GM21360 (cell line): ENCODE measurements at regions not wholly inside any gene's neighbourhood (a gene's known extent, or its start where the extent isn't known, plus 50 kb on each side); places are given as distances from the start of the nearest gene placed in this dataset.

ENCODE experiments used
- ATAC-seq: cut with Tn5 transposase; IDR thresholded peaks from one replicate; pipeline ENCODE4 v1.9.1; 2021; ENCODE audit warnings: mild to moderate bottlenecking, moderate library complexity; ENCODE audit not compliant: unreplicated experiment

GRCh38 chr18:42184685-42185477 lies 229.8 kb downstream of the PIK3C3 start:
- no peak for ATAC-seq

DNA sequence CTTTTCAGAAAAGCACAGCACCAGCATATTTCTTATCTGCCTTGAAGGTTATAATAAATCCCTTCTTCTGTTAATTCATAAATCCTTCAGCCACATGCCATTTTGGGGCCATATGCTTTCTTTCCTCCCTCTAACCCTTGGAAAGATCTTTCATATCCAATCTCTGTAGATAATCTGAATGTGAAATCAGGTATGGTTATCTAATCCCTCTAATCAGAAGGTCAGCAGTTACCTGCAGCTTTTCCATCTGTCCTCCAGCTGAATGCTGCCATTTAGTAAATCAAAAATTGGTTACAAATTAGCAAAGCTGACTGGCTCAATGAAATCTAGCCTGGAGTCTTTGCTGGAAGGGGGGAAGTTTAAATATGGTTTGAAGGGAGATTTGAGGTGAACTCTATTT lies 230.5 kb downstream of the PIK3C3 start:
- ATAC-seq, result no peak

DNA sequence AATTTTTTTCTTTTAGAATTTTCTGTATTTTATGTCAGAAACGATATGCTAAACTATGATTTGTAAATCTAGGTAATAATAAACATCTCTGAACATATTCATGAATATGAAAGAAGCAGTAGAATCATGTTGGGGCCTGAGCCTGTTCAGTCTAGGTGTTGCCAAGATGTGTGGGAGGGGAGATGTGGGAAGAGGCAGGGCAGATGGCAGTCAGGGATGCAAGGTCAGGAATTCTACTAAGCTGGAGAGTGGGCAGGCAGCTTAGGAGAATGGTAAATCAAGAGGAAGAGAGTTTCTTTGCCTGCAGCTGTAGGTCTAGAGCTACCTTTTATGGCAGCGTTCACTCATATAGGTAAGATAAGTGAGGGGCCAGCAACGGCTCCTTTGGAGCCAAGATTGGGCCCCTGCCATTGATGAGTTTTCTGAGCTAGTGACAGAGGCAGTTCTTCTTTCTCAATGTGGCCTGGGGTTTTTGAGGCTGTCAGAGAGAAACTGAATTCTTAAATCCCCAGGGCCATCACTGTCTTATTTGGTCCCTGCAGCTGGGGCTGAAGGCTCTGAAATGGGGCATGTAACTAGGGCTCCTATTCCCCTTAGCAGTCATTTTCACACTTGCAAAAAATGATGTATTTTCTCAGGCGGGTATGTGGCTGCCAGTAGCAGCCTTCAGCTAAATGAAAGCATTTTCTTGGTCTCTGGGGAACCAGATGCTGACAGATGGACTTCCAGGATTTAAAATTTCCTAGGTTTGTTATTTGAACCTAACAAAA lies 232.8 kb downstream of the PIK3C3 start:
- peak; percentile 62 for ATAC-seq

DNA sequence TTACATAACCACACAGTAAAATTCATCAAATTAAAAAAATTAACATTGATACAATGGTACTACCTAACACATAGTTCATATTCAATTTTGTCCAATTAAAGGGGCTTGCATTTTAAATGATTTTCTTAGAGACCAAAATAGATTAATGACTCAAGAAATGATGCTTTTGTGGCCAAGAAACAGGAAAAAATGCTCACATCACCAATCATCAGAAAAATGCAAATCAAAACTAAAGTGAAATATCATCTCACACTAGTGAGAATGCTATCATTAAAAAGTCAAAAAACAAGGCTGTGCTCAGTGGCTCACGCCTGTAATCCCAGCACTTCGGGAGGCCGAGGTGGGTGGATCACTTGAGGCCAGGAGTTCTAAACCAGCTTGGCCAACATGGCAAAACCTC lies 235.6 kb downstream of the PIK3C3 start:
- no peak for ATAC-seq

GRCh38 chr18:42192251-42193248 lies 237.5 kb downstream of the PIK3C3 start:
- ATAC-seq, result no peak

DNA sequence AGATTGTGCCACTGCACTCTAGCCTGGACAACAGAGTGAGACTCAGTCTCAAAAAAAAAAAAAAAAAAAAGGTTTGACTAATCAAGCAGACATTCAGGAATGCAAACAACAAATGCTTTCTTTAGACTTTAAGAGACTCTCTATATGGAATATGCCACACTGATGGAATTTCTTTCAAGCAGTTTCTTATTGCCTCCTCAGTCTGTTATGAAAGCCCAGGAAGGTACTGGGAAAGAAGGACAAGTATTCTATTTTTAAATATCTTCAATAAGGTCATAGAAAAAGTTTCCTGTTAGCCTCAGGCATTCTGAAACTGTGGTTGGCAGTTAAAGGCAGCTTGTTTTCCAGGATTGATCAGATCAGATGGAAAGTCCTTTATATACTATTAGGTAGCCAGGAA lies 241.6 kb downstream of the PIK3C3 start:
- no peak for ATAC-seq

- ATAC-seq, result no peak
These were observed 246.1 kb downstream of the PIK3C3 start for GRCh38 chr18:42201137-42201536.

DNA sequence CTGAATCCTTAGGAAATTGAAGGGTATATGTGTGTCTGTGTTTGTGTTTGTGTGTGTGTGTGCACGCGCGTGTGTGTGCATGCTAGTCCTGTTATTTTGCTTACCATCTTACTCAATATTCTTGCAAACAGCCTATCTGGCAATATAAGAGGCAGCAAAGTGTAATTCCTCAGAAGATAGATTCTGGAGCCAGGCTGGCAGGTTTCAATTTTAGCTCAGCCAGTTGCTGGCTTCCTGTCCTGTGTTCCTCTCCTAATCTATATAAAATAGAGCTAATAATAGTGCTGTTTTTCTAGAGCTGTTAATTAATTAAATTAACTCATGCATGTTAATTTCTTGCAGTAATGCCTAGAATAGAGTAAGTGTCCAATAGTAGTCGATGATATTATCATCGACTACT lies 256.2 kb downstream of the PIK3C3 start:
- ATAC-seq, result no peak

DNA sequence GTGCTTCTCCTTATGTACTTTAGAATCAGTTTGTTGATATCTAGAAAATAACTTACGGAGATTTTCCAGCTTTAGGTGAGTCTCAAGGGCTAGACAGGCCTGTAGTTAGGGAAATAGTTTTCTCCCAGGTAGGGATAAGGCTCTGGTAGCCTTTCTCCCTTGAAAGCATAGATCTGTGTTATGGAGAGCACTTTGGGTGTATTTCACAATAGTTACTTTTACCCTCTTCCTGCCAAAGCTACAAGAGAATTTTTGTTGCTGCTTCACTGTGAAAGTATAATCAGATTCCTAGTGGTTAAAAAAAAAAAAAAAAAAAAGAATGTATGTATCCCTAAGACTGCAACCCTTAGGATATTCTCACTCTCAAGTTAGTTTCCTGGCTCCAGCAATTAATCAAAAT lies 267.5 kb downstream of the PIK3C3 start:
- ATAC-seq, result no peak

DNA sequence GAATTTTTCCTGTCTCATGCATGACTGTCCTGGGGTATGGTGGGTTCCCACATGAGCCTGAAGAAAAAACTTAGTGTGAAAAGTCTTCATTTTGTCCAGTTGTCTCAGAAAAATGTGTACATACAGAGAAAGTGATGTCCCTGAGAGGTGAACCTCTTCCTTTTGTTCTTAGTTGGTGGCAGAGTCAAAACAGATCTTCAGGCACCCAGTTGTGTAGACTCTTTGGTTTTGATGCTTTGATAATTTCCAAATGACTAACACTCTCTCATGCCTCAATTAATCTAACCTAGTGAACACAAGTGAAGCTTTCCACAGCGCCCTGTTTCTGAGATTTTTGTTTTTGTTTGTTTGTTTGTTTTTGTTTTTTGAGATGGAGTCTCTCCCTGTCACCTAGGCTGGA lies 273.5 kb downstream of the PIK3C3 start:
- no peak for ATAC-seq

GRCh38 chr18:42229211-42230210 lies 274.5 kb downstream of the PIK3C3 start:
- ATAC-seq, result peak; percentile 95

DNA sequence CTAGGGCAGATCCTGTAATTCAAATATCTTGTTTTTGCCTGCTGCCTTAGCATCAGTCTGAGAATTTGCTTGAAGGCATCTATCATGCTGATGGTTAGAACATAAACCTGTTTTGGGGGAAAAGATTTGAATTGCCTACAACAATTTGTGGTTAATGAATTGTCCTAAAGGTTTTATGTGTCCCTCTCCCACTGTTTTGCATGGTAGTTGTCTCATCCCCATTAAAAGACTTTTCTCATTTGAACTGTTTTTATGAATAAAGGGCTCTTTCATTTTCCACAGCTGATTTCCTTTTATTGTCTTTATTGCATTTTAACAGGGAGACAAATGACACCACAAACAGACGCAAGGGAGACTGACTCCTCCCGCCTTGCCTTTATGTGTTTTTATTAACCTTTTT lies 275.6 kb downstream of the PIK3C3 start:
- no peak for ATAC-seq

- ATAC-seq, result no peak
These were observed 276.2 kb downstream of the PIK3C3 start for GRCh38 chr18:42231284-42231683.

DNA sequence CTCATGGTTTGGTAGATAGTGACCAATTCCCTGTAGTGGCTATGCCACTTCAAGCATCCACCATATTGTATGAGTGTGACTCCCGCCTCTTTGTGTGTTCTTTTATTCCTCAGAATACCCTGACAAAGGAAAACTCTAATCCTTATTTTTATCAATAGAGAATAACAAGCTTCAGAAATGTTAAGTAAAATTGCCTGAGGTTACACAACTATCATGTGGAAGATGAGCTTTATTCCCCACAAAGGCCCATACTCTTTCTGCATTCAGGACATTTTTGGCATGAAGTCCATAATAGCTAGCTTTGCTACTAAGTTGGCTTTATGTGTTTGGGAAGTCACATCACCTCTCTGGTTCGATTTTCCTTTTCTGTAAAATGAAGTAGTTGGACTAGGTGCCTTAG lies 276.8 kb downstream of the PIK3C3 start:
- ATAC-seq, result no peak

DNA sequence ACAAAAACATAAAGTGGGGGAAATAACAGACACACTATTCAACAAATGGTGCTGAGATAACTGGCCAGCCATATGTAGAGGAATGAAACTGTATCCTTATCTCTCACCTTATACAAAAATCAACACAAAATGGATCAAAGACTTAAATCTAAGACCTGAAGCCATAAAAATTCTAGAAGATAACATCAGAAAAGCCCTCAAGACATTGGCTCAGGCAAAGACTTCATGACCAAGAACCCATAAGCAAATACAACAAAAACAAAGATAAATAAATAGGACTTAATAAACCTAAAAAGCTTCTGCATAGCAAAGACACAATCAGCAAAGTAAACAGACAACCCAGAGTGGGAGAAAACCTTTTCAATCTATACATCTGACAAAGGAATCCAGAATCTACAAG lies 278.9 kb downstream of the PIK3C3 start:
- no peak for ATAC-seq

GRCh38 chr18:42242758-42243157 lies 287.7 kb downstream of the PIK3C3 start:
- ATAC-seq, result no peak

DNA sequence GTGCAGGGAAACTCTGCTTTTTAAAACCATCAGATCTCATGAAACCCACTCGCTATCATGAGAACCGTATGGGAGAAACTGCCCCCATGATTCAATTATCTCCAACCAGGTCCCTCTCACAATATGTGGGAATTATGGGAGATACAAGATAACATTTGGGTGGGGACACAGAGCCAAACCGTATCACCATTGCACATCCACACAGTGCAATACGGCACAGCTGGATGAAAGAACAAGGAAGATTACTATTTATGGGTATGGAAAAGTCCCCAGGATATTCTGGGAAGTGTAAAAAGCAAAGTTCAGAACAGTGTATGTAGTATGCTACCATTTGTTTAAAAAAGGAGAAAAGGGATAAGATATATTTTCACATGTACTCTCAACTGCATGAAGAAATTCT lies 290.1 kb downstream of the PIK3C3 start:
- no peak for ATAC-seq

- no peak for ATAC-seq
These were observed 301.1 kb downstream of the PIK3C3 start for GRCh38 chr18:42255908-42256765.
